Posterior cingulate gyrus (tissue), 11 donors: ENCODE measurements at regions not wholly inside any gene's neighbourhood (a gene's known extent, or its start where the extent isn't known, plus 50 kb on each side); places are given as distances from the start of the nearest gene placed in this dataset.

Source experiments
- DNase-seq, 10 donors: peaks; one replicate each; pipeline versions ENCODE4 v3.0.0 to v3.0.0-alpha.2; 2020 to 2021; ENCODE audit warnings: mixed read lengths in 3 of 10
- intact Hi-C: fragments of 100-400 bp; cut with DNase I; formaldehyde crosslinking; loops from one replicate; pipeline ENCODE4 v1.15.1; 2023

- DNase-seq: no peak
- intact Hi-C loops: no loop called here
Observed at GRCh38 chr12:114780746-114781399, 96.9 kb upstream of the TBX3 start.

GRCh38 chr12:114779647-114780046 is 95.7 kb upstream of the TBX3 start:
- intact Hi-C loops: loop anchor here (2.0 kb wide), 1 partner anchor 35 kb away; no protein-coding TSS in a partner anchor
- DNase-seq: no peak

- intact Hi-C loops: loop anchor here (2.0 kb wide), 1 partner anchor 34 kb away; no protein-coding TSS in a partner anchor
- no peak for DNase-seq
Observed at GRCh38 chr12:114779186-114779585, 95.2 kb upstream of the TBX3 start.

DNA sequence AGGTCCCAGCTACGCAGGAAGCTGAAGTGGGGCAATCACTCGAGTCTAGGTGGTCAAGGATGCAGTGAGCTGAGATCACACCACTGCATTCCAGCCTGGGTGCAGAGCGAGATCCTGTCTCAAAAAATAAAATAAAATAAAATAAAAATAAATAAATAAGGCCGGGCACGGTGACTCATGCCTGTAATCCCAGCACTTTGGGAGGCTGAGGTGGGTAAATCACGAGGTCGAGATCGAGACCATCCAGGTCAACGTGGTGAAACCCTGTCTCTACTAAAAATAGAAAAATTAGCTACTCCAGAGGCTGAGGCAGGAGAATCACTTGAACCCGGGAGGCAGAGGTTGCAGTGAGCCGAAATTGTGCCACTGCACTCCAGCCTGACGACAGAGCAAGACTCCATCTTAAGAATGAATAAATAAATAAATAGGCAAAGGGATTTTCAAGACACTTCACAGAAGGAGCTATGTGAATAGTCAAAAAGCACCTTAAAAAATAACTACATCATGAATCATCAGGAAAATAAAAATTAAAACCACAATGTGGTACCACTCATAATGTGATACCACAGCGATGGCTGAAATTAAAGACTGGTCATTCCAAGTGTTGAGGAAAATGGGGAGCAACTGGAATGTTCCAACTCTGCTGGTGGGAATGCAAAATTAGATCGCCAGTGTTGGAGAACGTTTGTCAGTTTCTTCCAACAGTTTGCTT is 92.9 kb upstream of the TBX3 start:
- intact Hi-C loops: no loop called here
- DNase-seq: no peak

- DNase-seq: no peak
- intact Hi-C loops: no loop called here
Observed at GRCh38 chr12:114774699-114775098, 90.7 kb upstream of the TBX3 start.

- no peak for DNase-seq
Observed at GRCh38 chr12:114774197-114774596, 90.2 kb upstream of the TBX3 start.

DNA sequence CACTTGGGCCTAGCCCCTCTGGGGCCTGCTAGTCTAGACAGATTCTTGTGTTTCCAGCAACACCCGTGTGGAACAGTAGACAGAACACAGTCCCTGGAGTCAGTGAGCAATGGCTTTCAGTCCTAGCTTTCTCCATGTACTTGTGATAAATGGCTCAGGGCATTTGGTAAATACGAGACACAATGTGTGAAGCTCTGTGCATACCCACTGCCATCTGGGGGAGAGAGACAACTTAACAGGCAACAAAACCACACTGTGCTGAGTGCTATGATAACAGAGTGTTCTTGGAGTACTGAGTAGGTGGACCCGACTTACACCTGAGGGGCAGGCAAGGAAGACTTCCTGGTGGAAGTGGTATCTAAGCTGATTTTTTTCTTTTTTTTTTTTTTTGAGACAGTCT is 86.3 kb upstream of the TBX3 start:
- intact Hi-C loops: no loop called here
- no peak for DNase-seq

More at GRCh38 chr12:114774197-114774596, 90.2 kb upstream of the TBX3 start:
- intact Hi-C loops: no loop called here

DNA sequence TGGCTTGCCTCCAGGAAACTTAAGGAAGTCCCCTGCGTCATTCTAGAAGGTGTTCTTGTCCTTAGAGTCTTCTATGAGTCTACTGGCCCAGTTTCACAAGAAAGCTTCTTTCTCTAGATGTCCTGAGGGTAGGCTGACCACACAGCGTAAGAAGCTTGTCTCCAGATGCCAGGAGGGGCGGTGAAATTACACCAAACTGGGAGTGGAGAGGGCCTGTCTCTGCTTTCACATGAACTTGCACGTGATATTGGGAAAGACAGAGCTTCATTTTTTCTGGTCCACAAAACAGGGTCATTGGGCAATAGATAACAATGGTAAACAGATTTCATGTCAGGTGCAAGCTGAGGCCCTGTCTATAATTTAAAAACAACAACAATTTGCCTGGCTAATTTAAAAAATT is 85.7 kb upstream of the TBX3 start:
- no peak for DNase-seq
- intact Hi-C loops: no loop called here

GRCh38 chr12:114767906-114768722 is 84.1 kb upstream of the TBX3 start:
- DNase-seq: no peak
- intact Hi-C loops: no loop called here

DNA sequence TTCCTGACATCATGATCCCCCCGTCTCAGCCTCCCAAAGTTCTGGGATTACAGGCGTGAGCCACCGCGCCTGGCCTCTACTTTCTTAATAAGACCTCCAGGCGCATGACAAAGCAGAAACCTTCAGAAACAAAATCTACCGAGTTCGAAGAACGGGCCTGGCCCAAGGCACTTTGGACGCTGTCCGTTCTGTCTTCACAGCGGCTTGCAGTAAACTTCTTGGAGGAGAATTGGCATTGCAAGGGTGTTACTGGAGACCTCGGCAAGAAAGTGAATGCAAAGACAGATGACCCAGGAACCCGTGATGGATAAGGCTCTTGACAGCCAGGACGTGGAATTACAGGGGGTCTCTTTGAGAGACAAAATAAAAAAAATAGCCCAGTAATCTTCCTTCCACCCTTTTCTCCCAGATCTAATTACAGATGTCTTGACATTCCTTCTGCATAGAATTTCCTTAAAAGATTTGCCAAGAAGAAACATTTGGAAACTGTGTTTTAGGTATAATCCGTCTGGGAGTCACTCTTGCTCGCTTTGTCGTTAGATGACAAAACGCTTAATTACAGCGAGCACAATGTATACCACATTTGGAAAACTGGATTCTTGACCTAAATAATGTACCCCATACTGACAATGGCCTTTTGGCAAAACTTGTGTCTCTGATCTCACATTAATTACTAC is 83.2 kb upstream of the TBX3 start:
- DNase-seq: no peak
- intact Hi-C loops: no loop called here

GRCh38 chr12:114765960-114766691 is 82.2 kb upstream of the TBX3 start:
- DNase-seq: no peak
- intact Hi-C loops: no loop called here

GRCh38 chr12:114764510-114764909 is 80.5 kb upstream of the TBX3 start:
- DNase-seq: no peak
- intact Hi-C loops: no loop called here

GRCh38 chr12:114762490-114763110 is 78.6 kb upstream of the TBX3 start:
- intact Hi-C loops: no loop called here
- DNase-seq: no peak

DNA sequence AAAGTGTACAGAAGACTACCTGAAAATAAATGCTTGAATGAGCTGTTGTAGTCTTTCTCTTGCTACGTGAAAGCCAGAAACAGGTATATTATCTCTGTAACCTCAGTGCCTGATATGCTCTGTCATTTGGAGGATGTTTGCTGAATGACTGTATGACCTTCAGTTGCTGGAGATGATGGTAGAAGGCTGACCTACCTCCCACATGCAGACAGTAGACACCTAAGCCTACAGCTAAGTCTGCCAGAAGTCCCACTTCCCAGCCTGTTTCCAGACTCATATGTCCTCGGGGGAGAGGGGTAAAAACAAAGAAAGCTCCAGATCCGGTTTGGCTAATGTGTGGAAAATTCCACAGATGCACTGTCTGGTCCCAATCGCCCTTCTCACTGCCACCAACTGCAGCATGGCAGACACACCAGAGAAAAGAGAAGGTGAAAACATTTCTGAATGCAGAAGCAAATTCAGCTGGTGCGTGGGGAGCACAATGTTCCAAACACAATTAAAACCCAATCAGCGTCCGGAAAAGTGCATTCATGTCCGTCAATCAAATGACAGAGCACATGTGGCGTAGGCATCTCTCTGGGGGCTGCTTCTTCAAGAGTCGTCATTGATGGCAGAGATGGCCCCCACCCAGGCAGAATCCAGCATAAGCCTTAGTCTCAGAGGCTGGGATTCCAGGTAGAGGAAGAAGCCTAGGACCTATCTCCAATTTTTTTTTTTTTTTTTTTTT is 76.3 kb upstream of the TBX3 start:
- no peak for DNase-seq
- intact Hi-C loops: no loop called here

DNA sequence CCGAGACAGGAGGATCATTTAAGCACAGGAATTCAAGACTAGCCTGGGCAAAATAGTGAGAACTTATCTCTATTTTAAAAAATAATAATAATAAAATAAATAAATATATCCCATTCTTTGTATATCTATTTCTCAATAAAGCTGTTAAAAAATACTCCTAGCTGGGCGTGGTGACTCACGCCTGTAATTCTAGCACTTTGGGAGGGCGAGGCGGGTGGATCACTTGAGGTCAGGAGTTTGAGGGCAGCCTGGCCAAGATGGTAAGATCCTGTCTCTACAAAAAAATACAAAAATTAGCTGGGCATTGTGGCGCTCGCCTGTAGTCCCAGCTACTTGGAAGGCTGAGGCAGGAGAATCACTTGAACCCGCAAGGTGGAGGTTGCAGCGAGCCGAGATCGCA is 75.7 kb upstream of the TBX3 start:
- intact Hi-C loops: no loop called here

GRCh38 chr12:114757684-114758325 is 73.8 kb upstream of the TBX3 start:
- intact Hi-C loops: no loop called here
- no peak for DNase-seq

More for the DNA sequence above, 75.7 kb upstream of the TBX3 start:
- no peak for DNase-seq

GRCh38 chr12:114752217-114752616 is 68.2 kb upstream of the TBX3 start:
- intact Hi-C loops: no loop called here
- DNase-seq: no peak

DNA sequence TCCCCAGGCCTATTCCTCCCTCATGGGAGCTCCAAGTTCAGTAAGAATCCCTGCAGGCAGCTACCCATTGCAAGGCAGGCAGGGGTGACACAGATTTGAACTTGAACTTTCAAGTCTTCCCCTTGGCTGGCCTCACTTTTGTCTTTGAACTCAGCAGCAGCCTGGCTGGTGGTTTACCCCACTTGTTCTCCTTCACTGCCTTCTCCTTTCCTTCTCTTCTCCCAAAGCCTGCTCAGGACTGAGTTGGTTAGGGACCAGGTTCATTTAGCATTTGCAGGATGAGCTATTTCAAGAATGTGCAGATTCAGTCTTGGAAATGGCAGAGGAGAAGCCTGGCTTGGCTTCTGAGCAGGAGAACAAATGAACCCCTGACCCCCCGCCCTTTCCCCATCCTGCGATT is 67.7 kb upstream of the TBX3 start:
- no peak for DNase-seq
- intact Hi-C loops: no loop called here

DNA sequence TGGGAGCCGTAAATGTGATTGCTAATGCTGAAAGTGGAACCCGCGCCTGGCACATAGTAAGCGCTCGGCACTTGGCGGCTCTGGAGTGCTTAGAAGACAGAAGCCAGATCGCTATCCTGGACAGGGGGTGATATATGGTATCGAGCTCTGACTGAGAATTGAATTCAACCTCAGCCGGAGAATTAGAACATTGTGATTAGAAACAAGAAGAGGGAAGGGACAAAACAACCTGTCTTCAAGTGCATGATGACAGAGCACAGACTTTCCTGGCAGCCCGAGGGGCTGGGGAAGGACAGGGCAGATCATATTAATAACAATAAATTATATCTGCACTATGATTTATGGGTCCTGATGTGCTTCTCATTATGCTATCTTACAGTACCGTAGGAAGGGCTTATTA is 66.9 kb upstream of the TBX3 start:
- no peak for DNase-seq
- intact Hi-C loops: no loop called here
